ENCODE measurements at regions not wholly inside any gene's neighbourhood (a gene's known extent, or its start where the extent isn't known, plus 50 kb on each side); places are given as distances from the start of the nearest gene placed in this dataset.
"Not testable (repeated sequence)": the region's sequence is repeated elsewhere in the genome, so short reads cannot be mapped to it uniquely, and the experiment has no call there.

DNA sequence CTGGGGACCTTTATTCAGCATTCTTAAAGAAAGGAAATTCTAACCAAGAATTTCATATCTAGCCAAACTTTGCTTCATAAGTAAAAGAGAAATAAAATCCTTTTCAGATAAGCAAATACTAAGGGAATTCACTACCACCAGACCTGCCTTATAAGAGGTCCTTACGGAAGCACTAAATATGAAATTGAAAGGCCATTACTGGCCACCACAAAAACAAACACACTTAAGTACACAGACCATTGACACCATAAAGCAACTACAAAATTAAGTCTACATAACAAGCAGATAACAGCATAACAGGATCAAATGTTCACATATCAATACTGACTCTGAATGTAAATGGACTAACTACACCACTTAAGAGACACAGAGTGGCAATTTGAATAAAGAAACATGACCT is 361.4 kb upstream of the POU5F2 start:
- no peak for FAIRE-seq

- not testable (repeated sequence) for FAIRE-seq
These were observed 356.0 kb upstream of the POU5F2 start for GRCh38 chr5:94097384-94097783.

DNA sequence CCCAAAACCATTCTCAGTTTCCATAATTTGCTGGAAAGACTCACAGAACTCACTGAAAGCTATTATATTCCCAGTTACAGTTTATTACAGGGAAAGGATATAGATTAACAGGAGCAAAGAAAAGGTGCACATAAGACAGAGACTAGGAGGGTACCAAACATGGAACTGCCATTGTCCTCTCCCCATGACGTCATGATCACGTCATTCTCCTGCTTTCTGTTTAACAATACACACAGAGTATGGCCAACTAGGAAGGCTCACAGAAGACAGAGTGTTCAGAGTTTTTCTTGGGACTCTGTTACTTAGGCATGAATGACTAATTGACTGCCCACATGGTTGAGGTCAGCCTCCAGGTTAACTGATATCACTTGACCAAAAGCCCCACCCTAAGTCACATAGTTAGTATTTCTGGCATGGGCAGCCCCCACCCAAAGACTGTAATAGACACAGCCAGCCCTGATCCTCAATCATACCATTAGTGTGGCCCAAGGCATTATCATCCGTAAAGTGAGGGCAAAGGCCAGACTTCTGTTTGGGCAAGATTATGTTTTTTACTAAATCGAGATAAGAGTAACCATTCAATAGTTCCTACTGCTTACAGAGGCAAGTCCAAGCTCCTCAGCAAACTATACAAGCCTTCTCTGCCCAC is 353.5 kb upstream of the POU5F2 start:
- FAIRE-seq: no peak

DNA sequence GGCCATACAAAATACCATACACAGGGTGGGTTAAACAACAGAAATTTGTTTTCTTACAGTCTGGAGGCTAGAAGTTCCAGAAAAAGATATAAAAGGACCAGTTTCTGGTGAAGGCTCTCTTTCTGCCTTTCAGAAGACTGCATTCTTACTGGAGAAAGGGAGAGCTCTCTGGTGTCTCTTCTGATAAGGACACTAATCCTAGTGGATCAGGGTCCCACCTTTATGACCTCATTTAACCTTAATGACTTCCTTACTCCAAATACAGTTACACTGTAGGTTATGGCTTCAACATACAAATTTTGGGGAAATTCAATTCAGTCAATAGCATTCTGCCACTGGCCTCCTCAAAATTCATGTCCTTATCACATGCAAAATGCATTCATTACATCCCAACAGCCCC is 351.9 kb upstream of the POU5F2 start:
- no peak for FAIRE-seq

GRCh38 chr5:94086635-94087034 is 345.2 kb upstream of the POU5F2 start:
- peak; percentile 40 for FAIRE-seq

DNA sequence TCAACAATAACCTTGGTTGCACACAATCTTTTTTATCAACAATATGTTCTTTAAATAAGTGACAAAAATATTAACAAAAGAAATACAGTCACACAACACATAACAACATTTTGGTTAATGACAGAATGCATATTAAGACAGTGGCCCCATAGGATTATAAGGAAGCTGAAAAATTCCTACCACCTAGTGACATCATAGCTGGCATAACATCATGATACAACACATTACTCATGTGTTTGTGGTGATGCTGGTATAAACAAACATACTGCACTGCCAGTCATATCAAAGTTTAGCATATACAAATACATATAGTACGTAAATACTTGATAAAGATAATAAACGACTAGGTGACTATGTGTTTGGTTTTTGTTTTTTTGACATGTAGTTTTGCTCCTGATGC is 344.8 kb upstream of the POU5F2 start:
- FAIRE-seq: peak; percentile 15

GRCh38 chr5:94082405-94082804 is 341.0 kb upstream of the POU5F2 start:
- FAIRE-seq: no peak

- FAIRE-seq: no peak
These were observed 339.7 kb upstream of the POU5F2 start for GRCh38 chr5:94081088-94081487.

DNA sequence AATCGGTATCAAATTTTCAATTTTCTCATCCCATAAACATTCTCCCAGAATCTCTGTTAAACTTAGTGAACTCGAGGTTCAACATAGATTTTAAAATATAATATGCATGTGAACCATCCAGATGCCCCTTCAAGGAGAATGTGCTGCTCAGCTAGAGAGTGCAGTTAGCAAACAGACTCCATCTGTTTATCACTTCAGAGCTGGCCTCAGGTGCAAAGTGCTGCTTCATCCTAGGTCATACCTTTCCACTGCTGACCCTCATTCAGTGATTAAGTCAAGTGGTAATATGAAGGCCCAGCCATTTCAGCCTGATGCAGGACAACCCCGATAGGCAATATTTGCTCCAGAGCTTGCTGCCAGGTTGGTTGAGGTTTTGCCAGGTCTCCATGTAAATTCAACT is 339.0 kb upstream of the POU5F2 start:
- no peak for FAIRE-seq

- FAIRE-seq: no peak
These were observed 330.7 kb upstream of the POU5F2 start for GRCh38 chr5:94072116-94072515.

- FAIRE-seq: no peak
These were observed 325.2 kb upstream of the POU5F2 start for GRCh38 chr5:94066437-94067207.

- FAIRE-seq: no peak
These were observed 322.6 kb upstream of the POU5F2 start for GRCh38 chr5:94064025-94064424.

- no peak for FAIRE-seq
These were observed 316.3 kb upstream of the POU5F2 start for GRCh38 chr5:94057655-94058054.

DNA sequence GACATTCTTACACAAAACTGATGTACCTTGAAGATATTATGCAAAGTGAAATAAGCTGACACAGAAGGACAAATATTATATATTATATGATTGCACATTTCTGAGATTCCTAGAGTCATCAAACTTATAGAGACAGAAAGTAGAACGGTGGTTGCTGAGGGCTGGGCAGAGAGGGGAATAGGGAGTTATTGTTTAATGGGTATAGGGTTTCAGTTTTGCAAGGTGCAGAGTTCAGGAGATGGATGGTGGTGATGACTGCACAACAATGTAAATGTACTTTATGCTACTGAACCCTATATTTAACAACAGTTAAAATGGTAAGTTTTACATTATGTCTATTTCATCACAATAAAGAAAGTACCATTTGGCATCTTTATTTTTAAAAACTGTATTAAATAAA is 315.8 kb upstream of the POU5F2 start:
- FAIRE-seq: no peak

DNA sequence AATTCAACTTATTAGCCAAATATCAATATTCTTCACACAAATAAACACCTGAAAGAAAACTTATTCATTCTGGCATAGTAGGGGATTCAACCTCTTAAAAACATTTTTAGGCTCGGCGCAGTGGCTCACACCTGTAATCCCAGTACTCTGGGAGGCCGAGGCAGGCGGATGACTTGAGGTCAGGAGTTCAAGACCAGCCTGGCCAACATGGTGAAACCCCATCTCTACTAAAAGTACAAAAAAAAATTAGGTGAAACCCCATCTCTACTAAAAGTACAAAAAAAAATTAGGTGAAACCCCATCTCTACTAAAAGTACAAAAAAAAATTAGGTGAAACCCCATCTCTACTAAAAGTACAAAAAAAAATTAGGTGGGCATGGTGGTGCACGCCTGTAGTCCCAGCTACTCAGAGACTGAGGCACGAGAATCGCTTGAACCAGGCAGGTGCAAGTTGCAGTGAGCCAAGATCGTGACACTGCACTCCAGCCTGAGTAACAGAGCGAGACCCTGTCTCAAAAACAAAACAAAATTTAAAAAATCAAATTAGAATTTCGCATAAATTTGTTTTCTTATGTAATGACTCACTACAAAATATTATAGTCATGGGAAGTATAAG is 308.0 kb upstream of the POU5F2 start:
- not testable (repeated sequence) for FAIRE-seq

DNA sequence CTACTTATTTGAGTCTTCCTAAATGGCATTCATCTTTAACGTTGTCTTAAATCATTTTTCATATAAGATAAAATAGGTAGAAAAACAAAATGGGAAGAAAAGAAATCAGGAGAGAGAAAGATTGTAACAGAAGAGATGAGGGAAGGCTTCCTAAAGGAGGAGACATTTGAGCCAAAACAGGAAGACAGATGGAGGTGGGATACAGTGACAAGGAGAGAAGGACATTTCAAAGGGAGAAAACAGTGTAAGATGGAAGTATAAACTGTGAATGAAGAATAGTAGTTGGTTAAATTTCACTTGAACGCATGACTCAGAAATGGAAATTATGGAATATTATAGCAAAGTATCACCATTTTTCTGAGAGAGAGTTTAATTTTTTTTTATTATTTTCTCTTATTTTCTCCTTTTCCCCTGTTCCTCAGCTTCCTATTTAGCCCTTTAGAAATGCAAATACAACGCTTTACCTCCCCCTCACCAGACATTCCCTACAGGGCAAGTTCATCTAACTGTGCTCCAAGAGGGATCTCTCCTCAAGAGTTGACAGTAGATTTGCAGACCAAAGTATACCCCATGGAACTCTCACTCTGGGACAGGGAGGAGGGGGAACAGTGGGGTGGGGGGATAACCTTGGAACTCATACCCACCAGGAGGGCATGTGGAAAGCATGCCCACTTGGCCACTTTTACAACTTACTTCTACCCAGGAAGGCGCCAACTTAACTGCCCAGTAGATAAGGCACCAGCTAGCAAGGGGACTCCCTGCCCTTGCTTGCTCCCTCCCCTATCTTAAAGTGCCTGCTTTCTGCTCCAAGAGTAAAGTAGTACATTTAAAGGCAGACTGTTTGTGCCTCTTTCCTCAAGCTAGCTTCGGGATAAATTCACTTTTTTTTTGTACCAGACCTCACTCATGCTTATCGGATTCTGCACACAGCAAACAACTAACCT is 304.7 kb upstream of the POU5F2 start:
- FAIRE-seq: no peak

DNA sequence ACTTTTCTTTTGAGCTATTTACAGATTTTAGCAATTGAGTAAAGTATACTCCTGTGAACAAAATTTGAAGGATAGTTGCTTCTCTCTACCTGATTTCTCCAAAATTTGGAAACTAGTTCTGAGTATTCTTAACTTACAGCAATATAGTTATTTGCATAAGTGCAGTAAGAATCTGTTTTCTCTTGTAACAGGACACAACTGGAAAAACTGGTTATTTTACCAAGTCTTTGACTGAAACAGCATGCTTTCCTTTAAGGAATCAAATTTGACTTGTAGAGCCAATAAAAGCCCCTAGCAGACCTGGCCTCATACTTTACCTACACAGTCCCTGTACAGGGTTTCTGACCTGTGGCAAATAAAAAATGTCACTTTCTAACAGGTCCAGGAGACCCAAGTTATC is 301.9 kb upstream of the POU5F2 start:
- FAIRE-seq: no peak

DNA sequence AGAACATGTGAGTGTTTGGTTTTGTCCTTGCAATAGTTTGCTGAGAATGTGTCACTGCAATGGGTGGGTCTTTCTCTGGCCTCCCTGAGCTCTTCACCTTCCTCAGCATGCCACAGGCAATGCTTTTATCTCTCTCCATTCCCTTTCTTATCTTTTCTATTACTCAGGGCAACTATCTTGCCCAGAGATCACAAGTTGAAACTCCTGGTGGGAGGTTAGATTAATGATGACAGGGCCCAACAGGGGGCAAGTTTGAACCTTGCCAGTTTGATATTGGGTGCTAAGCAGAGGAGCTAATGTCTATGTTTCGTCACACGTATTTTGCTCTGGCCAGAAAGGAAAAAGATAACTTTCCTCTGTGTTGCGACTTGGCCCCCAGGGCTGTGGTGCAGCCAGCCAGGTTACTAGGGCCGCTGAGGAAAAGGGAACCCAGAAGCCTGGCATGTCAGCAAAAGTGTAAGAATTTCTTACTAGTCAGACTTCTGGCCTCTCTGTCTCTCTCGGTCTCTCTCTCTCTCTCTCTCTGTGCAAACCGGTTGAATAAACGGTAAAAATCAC is 299.3 kb upstream of the POU5F2 start:
- FAIRE-seq: no peak

GRCh38 chr5:94039101-94039500 is 297.7 kb upstream of the POU5F2 start:
- no peak for FAIRE-seq

DNA sequence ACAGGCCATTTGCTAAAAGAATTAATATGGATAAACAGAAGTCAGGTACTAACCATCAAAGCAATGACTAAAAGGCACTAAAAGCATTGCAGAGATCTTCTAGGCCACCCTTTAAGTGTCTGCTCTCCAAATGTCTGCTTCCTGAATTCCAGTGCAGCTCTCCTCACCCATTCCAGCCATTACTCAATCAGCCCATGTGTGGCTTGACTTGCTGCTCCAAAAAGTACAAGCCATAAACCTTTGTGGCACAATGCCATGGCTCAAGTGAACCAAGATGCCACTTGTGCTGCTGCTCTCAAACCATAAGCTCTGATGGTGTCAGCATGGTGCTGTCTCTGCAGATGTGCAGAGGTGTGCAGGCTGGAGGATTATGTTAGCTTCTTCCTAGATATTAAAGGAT is 290.2 kb upstream of the POU5F2 start:
- FAIRE-seq: no peak

DNA sequence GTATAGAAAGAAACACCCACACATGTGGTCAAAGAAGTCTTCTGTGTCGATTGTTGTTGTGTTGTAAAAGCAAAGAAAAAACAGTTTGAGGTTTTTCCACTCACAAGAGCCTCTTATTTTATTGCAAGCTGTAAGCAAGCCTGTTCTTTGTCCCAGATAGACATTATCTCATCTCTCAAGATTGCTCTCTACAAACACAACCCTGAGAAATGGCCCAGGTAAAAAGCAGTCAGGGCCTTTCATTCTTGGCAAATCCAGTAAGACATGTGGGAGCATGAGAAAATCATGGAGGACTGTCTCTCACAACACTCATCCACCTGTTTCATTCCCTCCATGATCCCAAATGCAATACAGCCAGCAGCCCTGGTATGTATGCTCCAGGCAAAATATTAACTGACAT is 286.6 kb upstream of the POU5F2 start:
- FAIRE-seq: no peak

- FAIRE-seq: no peak
These were observed 285.7 kb upstream of the POU5F2 start for GRCh38 chr5:94027145-94027544.
